SK-N-SH (cell line): ENCODE measurements at regions not wholly inside any gene's neighbourhood (a gene's known extent, or its start where the extent isn't known, plus 50 kb on each side); places are given as distances from the start of the nearest gene placed in this dataset.

Source experiments
- CTCF ChIA-PET: fragments of 300-600, 350-600 bp; formaldehyde crosslinking; extraction: SDS; loops from one replicate; lab custom pipeline; 2021; lab: Yijun Ruan, JAX
- POLR2A ChIA-PET: fragments of 350-600 bp; sonication (Branson Sonifier 250); formaldehyde crosslinking; extraction: SDS; loops from one replicate; lab custom pipeline; 2020; ENCODE audit warnings: antibody characterized with exemption, inconsistent platforms; lab: Yijun Ruan, JAX
- DNase-seq: peaks from one replicate; pipeline ENCODE4 v3.0.0; 2012
- H2AFZ ChIP-seq: fragments of 200-600 bp; sonication (generic); 2 replicates; pipeline ENCODE4 v1.8.1; 2016; ENCODE audit warnings: antibody characterized with exemption, mild to moderate bottlenecking, low read depth
- H3F3A ChIP-seq: fragments of 200-600 bp; sonication (generic); replicated peaks from 2 replicates; pipeline ENCODE3; 2016; ENCODE audit warnings: antibody characterized with exemption, mild to moderate bottlenecking; ENCODE audit not compliant: insufficient read depth
- H3K27ac ChIP-seq, 2 experiments: fragments of 200-500 bp in 1 of 2; fragments of 200-600 bp in 1 of 2; sonication (Bioruptor generic) in 1 of 2; sonication (generic), shearing (Covaris generic) in 1 of 2; 2 replicates each; pipeline versions ENCODE4 v1.5.1 to v1.6.1; 2014 to 2016; ENCODE audit warnings: low read depth in 2 of 2, inconsistent platforms in 1 of 2, low read length in 1 of 2, mild to moderate bottlenecking in 1 of 2, mixed read lengths in 1 of 2
- H3K27me3 ChIP-seq: fragments of 200-600 bp; sonication (generic), shearing (Covaris generic); 2 replicates; pipeline ENCODE4 v1.6.1; 2016; ENCODE audit warnings: mixed run types; ENCODE audit not compliant: insufficient read depth
- H3K36me3 ChIP-seq, 2 experiments: fragments of 200-500 bp in 1 of 2; fragments of 200-600 bp in 1 of 2; sonication (Bioruptor generic) in 1 of 2; sonication (generic) in 1 of 2; replicated peaks in 1 of 2; 2 replicates each; pipeline versions ENCODE3 to v1.5.1; 2014 to 2016; ENCODE audit warnings: low read length in 1 of 2, mild to moderate bottlenecking in 1 of 2; ENCODE audit not compliant: insufficient read depth in 2 of 2, control insufficient read depth in 1 of 2
- H3K4me1 ChIP-seq, 2 experiments: fragments of 200-500 bp in 1 of 2; fragments of 200-600 bp in 1 of 2; sonication (Bioruptor generic) in 1 of 2; sonication (generic), shearing (Covaris generic) in 1 of 2; 2 replicates each; pipeline versions ENCODE4 v1.5.1 to v1.6.1; 2014 to 2016; ENCODE audit warnings: low read depth in 1 of 2, low read length in 1 of 2, mixed run types in 1 of 2; ENCODE audit not compliant: insufficient read depth in 2 of 2, control insufficient read depth in 1 of 2
- H3K4me2 ChIP-seq: fragments of 200-600 bp; sonication (generic), shearing (Covaris generic); 2 replicates; pipeline ENCODE4 v1.6.1; 2017; ENCODE audit warnings: mixed run types
- H3K4me3 ChIP-seq, 2 experiments: fragments of 200-500 bp in 1 of 2; fragments of 200-600 bp in 1 of 2; sonication (Bioruptor generic) in 1 of 2; sonication (generic), shearing (Covaris generic) in 1 of 2; 2 replicates each; pipeline versions ENCODE4 v1.5.1 to v1.8.1; 2014 to 2016; ENCODE audit warnings: low read depth in 2 of 2, inconsistent platforms in 1 of 2, low read length in 1 of 2, mild to moderate bottlenecking in 1 of 2, mixed read lengths in 1 of 2, moderate library complexity in 1 of 2
- H3K79me2 ChIP-seq: fragments of 200-600 bp; sonication (generic); 2 replicates; pipeline ENCODE4 v1.8.1; 2017; ENCODE audit warnings: mild to moderate bottlenecking; ENCODE audit not compliant: insufficient read depth
- H3K9ac ChIP-seq: fragments of 200-600 bp; sonication (generic); 2 replicates; pipeline ENCODE4 v1.6.1; 2017; ENCODE audit warnings: mixed run types
- H3K9me2 ChIP-seq: fragments of 200-600 bp; sonication (generic); 2 replicates; pipeline ENCODE4 v1.6.1; 2017; ENCODE audit warnings: mixed run types
- H3K9me3 ChIP-seq: fragments of 200-600 bp; sonication (generic); 2 replicates; pipeline ENCODE4 v1.6.1; 2017; ENCODE audit warnings: mixed run types, mild to moderate bottlenecking, moderate library complexity
- H4K20me1 ChIP-seq: fragments of 200-600 bp; sonication (generic); 2 replicates; pipeline ENCODE4 v1.6.1; 2017; ENCODE audit warnings: mild to moderate bottlenecking, mixed run types; ENCODE audit not compliant: insufficient read depth
- CHD2 ChIP-seq: fragments of 150-350 bp; IDR thresholded peaks from 2 replicates; pipeline ENCODE4 v1.6.1; 2018; ENCODE audit warnings: low read length; ENCODE audit not compliant: partially characterized antibody
- CTCF ChIP-seq: fragments of 200-600 bp; sonication (generic); IDR thresholded peaks from 2 replicates; pipeline ENCODE4 v1.6.1; 2017; ENCODE audit warnings: antibody characterized with exemption, mild to moderate bottlenecking, moderate library complexity
- ELF1 ChIP-seq: IDR thresholded peaks from 2 replicates; pipeline ENCODE4 v1.4.0; 2012
- EP300 ChIP-seq, 2 experiments: IDR thresholded peaks; 2 replicates each; pipeline versions ENCODE4 v1.4.0 to v1.6.1; 2012; ENCODE audit warnings: borderline replicate concordance in 1 of 2, low read depth in 1 of 2, low read length in 1 of 2
- FOXJ3 ChIP-seq: sonication (generic); formaldehyde crosslinking; IDR thresholded peaks from 2 replicates; pipeline ENCODE4 v1.5.1; 2020; ENCODE audit warnings: mild to moderate bottlenecking, missing genetic modification reagents
- FOXM1 ChIP-seq: IDR thresholded peaks from 2 replicates; pipeline ENCODE4 v1.4.0; 2012; ENCODE audit warnings: low read depth, mild to moderate bottlenecking
- GABPA ChIP-seq: IDR thresholded peaks from 2 replicates; pipeline ENCODE4 v1.4.0; 2012; ENCODE audit warnings: low read depth, mild to moderate bottlenecking
- GATA2 ChIP-seq: sonication (generic); formaldehyde crosslinking; IDR thresholded peaks from 2 replicates; pipeline ENCODE4 v1.5.0; 2020; ENCODE audit warnings: mild to moderate bottlenecking, missing genetic modification reagents
- IRF3 ChIP-seq: fragments of 150-350 bp; IDR thresholded peaks from 2 replicates; pipeline ENCODE4 v1.6.1; 2016; ENCODE audit warnings: mild to moderate bottlenecking, low read depth, low read length
- JUND ChIP-seq: IDR thresholded peaks from 2 replicates; pipeline ENCODE4 v1.4.0; 2012
- MEF2A ChIP-seq: IDR thresholded peaks from 2 replicates; pipeline ENCODE4 v1.4.0; 2012; ENCODE audit warnings: low read depth, borderline replicate concordance
- NRF1 ChIP-seq: IDR thresholded peaks from 2 replicates; pipeline ENCODE4 v1.6.1; 2012; ENCODE audit warnings: low read depth, mild to moderate bottlenecking, low read length
- RAD21 ChIP-seq: IDR thresholded peaks from 2 replicates; pipeline ENCODE4 v1.6.1; 2012; ENCODE audit warnings: mild to moderate bottlenecking, low read length
- RFX5 ChIP-seq: IDR thresholded peaks from 2 replicates; pipeline ENCODE4 v1.6.1; 2012; ENCODE audit warnings: mild to moderate bottlenecking, improper control_type of control experiment, low read length
- RXRA ChIP-seq: IDR thresholded peaks from 2 replicates; pipeline ENCODE4 v1.4.0; 2012; ENCODE audit warnings: low read depth, mild to moderate bottlenecking, borderline replicate concordance
- SMC3 ChIP-seq: IDR thresholded peaks from 2 replicates; pipeline ENCODE4 v1.6.1; 2012; ENCODE audit warnings: low read depth, low read length, improper control_type of control experiment
- TEAD4 ChIP-seq: IDR thresholded peaks from 2 replicates; pipeline ENCODE4 v1.4.0; 2012; ENCODE audit warnings: mild to moderate bottlenecking, borderline replicate concordance; ENCODE audit not compliant: insufficient read depth
- USF1 ChIP-seq: IDR thresholded peaks from 2 replicates; pipeline ENCODE4 v1.4.0; 2012; ENCODE audit warnings: low read depth, borderline replicate concordance
- YY1 ChIP-seq: IDR thresholded peaks from 2 replicates; pipeline ENCODE4 v1.4.0; 2012; ENCODE audit warnings: low read depth, mild to moderate bottlenecking
- ZBTB33 ChIP-seq: IDR thresholded peaks from 2 replicates; pipeline ENCODE4 v1.4.0; 2012; ENCODE audit warnings: low read depth, borderline replicate concordance
- WGBS: methylation state at CpG from one replicate; pipeline ENCODE4 v1.1.6; 2017; ENCODE audit warnings: low lambda C conversion rate; 5-methylcytosine and 5-hydroxymethylcytosine counted together

GRCh38 chr9:29866556-29866955, 2293.3 kb upstream of the C9orf72 start:
- Histone ChIP-seq H3K4me3 (no peak overlapping the region), H3K9ac (no peak overlapping the region), H3K79me2 (no peaks in the 10 kb centered on the region), H2AFZ (peak overlapping the region; percentile 56; the same call in 1 of the 2 replicates), H3K4me2 (no peak overlapping the region), H3F3A (peaks cover 3% of the 10 kb centered on the region), H3K9me2 (no peaks in the 10 kb centered on the region), H3K4me1 (no peaks in the 10 kb centered on the region), H4K20me1 (no peaks in the 10 kb centered on the region), H3K27me3 (no peaks in the 10 kb centered on the region), H3K9me3 (no peaks in the 10 kb centered on the region), H3K36me3 (no peaks in the 10 kb centered on the region), H3K27ac (no peak overlapping the region)
- ChIA-PET POLR2A (no interaction called here), CTCF (no interaction called here)
- 86% methylated on average over 4 of the region's 4 CpGs for WGBS
- TF ChIP-seq EP300 (IDR thresholded peaks at IDR 0.05; ENCODE audit: borderline replicate concordance in 1 of 2, low read depth in 1 of 2, low read length in 1 of 2) = no peak
- no peak for TF ChIP-seq CTCF
- TF ChIP-seq GABPA = no peak
- TF ChIP-seq TEAD4 = no peak
- no peak for TF ChIP-seq RAD21
- no peak for DNase-seq

- Histone ChIP-seq H3K9me3 (no peaks in the 10 kb centered on the region), H4K20me1 (no peaks in the 10 kb centered on the region), H3K9me2 (no peaks in the 10 kb centered on the region), H3K36me3 (no peaks in the 10 kb centered on the region), H3F3A (peaks cover 3% of the 10 kb centered on the region), H2AFZ (no peak overlapping the region), H3K4me2 (no peak overlapping the region), H3K9ac (no peak overlapping the region), H3K79me2 (no peaks in the 10 kb centered on the region), H3K4me1 (no peaks in the 10 kb centered on the region), H3K27ac (no peak overlapping the region), H3K4me3 (no peak overlapping the region), H3K27me3 (no peaks in the 10 kb centered on the region)
- no peak for TF ChIP-seq ELF1
- TF ChIP-seq NRF1 = no peak
- no peak for TF ChIP-seq YY1
- no peak for TF ChIP-seq GABPA
- no peak for TF ChIP-seq ZBTB33
- no peak for TF ChIP-seq CHD2
- no peak for TF ChIP-seq CTCF
- no peak for TF ChIP-seq RFX5
- no peak for TF ChIP-seq SMC3
- TF ChIP-seq USF1 = no peak
- no peak for TF ChIP-seq RAD21
- no peak for TF ChIP-seq RXRA
- TF ChIP-seq GATA2 (CRISPR knock-in tag) = no peak
- no peak for TF ChIP-seq MEF2A
- no peak for TF ChIP-seq FOXM1
- TF ChIP-seq FOXJ3 (CRISPR knock-in tag) = no peak
- no peak for TF ChIP-seq IRF3
- no peak for TF ChIP-seq JUND
- DNase-seq = no peak
- POLR2A ChIA-PET = no interaction called here
- CTCF ChIA-PET = no interaction called here
These were observed 2300.3 kb upstream of the C9orf72 start for GRCh38 chr9:29873579-29873978.
